ENCODE measurements at regions not wholly inside any gene's neighbourhood (a gene's known extent, or its start where the extent isn't known, plus 50 kb on each side); places are given as distances from the start of the nearest gene placed in this dataset.

- no peak for ATAC-seq
- intact Hi-C loops (cut with DNase I) = no loop called here
- no peak for DNase-seq
Measured at GRCh38 chr12:123080634-123081033, 70.3 kb downstream of the PITPNM2 start.

DNA sequence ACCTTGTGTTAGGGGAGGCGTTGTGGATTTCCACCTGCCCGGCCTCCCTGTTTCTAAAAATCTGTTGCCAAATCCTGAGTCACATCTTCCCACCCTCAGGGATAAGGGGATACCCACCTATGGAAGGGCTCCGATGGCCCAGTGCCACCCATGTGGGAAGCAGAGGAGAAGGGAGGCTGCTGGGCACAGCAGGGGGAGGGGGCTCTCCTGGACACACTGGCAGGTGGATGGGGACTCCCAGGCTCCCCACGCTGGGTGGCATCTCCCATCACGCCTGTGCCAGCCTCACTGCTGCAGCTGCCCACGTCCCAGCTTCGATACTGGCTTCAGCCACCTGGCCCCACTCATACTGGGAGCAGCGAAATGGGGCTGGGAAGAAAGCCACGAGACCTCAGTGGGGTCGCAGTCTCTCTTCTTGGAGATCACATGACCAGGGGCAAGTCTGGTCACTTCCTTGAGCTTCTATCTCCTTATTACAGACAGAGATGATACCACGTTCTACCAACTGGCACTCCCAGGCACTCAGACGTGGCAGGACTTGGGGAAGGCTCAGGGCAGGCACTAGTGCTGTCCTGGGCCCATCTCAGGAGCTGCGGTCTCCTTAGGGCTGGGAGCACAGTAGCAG lies 72.2 kb downstream of the PITPNM2 start:
- intact Hi-C loops (cut with DNase I) = no loop called here
- ATAC-seq = no peak
- no peak for DNase-seq

GRCh38 chr12:123078120-123078465 lies 72.8 kb downstream of the PITPNM2 start:
- ATAC-seq (no peak), DNase-seq (no peak)
- intact Hi-C loops (cut with DNase I) = no loop called here

GRCh38 chr12:123077298-123078119 lies 73.4 kb downstream of the PITPNM2 start:
- no peak for ATAC-seq

DNA sequence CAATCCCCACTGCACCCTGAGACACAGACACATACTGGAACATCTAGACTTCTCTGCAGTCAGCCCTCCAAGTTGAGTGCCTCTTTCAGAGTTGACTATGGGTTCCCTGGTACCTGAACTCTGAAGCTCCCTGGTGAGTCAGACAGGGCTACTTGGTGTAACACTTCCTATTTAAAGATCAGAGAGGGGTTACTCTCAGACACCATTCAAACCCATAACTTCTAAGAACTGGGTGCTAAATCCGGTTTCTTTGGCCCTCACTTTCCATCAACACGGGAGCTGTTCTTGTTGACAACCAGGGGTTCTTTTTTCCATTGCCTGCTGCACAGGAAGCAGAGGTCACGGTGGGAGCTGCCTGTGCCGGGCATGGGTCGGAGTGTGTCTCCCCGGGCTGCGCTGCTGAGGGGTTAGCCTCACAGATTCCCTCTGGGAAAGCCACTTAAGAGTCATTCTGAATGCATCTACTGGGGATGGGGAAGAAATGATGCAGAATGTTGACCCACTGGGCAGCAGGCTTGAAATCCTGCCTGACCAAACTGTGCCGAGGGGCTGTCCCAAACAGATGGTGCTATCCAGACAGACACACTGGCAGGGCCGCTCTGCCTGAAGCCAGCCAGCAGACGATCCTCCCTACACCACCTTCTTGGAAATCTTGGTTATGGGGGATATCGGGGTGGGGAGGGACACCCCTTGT lies 74.1 kb downstream of the PITPNM2 start:
- intact Hi-C loops (cut with DNase I) = no loop called here
- ATAC-seq = peak in 1 of 2 donors; percentile 59
- no peak for DNase-seq

More at GRCh38 chr12:123077298-123078119, 73.4 kb downstream of the PITPNM2 start:
- intact Hi-C loops (cut with DNase I) = no loop called here
- no peak for DNase-seq

DNA sequence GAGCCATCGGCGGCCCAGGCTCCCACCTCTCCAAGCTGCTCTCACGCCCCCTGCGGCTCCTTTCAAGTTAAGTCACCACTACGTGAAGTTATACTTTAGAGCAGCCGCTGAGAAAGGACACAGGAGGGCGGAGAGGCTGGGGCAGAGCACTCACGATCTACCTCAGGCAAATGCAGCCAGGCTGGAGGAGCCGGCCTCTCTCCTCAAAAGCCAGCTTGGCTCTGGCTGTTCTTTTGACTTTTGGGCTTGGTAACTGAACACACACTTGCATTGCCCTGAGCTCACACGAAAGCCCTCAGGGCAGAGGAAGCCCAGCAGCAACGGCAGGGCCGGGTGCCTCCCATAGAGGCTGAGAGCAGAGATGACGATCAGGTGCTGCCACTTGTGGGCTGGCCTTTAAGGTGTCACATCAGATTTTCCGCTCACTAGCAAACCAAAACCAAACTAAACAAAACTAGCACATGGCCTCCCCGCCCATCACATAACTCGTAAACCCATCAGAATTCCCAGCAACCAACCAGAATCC lies 75.2 kb downstream of the PITPNM2 start:
- DNase-seq (no peak), ATAC-seq (peak; percentile 8 to 19)
- intact Hi-C loops (cut with DNase I) = no loop called here

DNA sequence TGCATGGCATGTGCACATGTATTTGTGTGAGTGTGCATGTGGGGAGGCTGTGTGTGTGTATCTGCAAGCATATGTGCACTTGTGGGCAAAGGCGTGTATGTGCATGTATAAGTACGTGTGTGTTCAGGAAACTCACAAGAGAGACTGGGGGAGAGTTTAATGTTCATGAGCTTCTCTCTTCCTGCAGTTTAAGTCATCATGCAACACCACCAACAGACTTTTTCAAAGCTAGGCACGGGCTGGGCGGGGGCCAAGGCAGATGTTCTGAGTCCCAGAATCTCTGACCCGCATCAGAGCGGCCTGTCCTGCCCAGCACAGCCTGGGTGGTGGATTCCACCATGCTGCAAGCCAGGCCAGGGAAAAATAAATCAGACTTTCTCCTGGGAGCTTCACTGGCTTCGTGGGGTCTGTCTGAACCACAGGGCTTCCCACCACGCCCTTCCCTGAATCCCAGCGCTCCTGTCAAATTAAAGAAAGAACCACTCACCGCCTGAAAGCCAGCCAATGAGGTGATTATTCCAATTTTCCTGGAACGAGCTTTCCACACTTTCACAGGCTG lies 75.7 kb downstream of the PITPNM2 start:
- intact Hi-C loops (cut with DNase I) = no loop called here
- DNase-seq = no peak

GRCh38 chr12:123073962-123074801 lies 76.7 kb downstream of the PITPNM2 start:
- intact Hi-C loops (cut with DNase I) = no loop called here
- DNase-seq (no peak), ATAC-seq (no peak)

More for the DNA sequence above, 75.7 kb downstream of the PITPNM2 start:
- no peak for ATAC-seq

GRCh38 chr12:123073292-123073691 lies 77.6 kb downstream of the PITPNM2 start:
- intact Hi-C loops (cut with DNase I) = no loop called here
- ATAC-seq (no peak), DNase-seq (no peak)

GRCh38 chr12:123071857-123072256 lies 79.0 kb downstream of the PITPNM2 start:
- ATAC-seq = peak; percentile 63 to 71
- no peak for DNase-seq
- intact Hi-C loops (cut with DNase I) = no loop called here

GRCh38 chr12:123071099-123071800 lies 79.6 kb downstream of the PITPNM2 start:
- intact Hi-C loops (cut with DNase I) = no loop called here
- DNase-seq = peak; percentile 57

GRCh38 chr12:123070267-123071081 lies 80.4 kb downstream of the PITPNM2 start:
- intact Hi-C loops (cut with DNase I) = no loop called here
- ATAC-seq (peak in 1 of 2 donors; percentile 3), DNase-seq (no peak)

More at GRCh38 chr12:123071099-123071800, 79.6 kb downstream of the PITPNM2 start:
- ATAC-seq = peak; percentile 67 to 75

DNA sequence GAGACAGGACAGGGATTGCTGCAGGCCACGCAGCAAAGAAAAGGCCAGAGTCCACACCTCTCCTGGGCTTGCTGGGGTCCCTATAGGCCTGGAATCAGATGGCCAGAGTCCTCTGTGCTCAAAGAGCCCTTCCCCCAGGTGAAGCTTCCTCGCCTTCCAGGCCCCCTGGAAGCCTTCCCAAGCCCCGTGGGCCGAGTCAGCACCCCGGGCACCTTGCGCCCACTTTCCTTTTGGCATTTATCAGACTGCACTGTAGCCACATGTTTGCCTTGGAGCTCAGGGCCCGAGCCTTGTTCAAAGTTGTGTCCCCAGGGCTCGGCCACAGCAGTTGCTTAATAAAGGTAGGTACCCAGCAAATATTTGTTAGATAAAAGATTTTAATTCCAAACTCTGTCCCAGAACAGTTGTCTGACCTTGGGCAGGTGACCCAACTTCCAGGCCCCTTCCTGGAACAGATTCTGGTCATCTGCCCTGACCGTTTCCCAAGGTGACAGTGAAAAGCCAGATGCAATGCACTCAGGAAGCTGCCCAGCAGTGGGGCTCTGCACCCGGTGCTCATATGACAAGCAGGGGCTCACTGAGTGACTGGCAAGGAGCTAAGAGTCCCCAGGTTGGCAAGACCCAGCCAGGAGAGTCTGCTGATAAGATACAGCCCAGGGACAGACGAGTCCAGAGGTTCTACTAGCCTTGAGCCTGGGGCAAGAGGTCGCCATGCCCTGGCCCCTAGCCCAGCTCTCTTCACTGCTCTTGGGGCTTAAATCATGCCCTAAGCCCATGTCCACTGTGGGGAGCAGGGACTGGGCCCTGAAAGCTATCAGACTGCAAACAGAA lies 81.2 kb downstream of the PITPNM2 start:
- DNase-seq (no peak), ATAC-seq (peak in 1 of 2 donors; percentile 23)
- intact Hi-C loops (cut with DNase I) = no loop called here

DNA sequence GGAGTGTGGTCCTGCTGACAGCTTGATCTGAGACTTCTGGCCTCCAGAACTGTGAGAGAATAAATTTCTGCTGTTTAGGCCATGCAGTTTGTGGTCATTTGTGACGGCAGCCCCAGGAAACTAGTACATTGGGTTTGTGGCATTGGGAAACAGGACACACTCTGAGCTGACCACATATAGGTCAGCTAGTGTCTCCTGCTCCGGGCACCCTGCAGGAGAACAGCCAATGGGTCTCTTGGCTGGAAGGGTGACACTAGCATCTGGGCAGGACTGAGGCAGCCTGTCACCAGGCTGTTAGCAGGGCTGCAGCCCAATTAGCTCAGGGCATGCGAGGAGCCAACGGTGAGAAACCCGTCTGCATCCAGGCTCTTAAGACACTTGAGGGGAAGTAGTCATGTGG lies 83.2 kb downstream of the PITPNM2 start:
- ATAC-seq = no peak
- intact Hi-C loops (cut with DNase I) = no loop called here
- DNase-seq = no peak

DNA sequence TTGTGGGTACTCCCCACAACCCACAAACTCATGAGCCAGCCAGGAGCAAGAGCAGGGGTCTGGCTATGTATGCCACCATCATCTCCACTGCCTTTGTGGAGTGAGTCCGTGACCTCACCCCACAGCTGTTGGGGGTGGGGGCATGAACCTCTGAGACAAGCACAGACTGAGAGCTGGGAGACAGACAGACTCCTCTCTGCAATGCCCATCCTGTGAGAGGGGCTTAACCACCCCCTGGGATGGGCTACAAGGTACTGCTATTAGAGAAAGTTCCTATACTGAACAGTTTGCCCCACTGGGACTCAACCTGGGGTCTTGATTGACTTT lies 84.5 kb downstream of the PITPNM2 start:
- DNase-seq (no peak), ATAC-seq (no peak)
- intact Hi-C loops (cut with DNase I) = no loop called here

GRCh38 chr12:123065676-123066383 lies 85.1 kb downstream of the PITPNM2 start:
- DNase-seq (no peak), ATAC-seq (peak in 1 of 2 donors; percentile 24)
- intact Hi-C loops (cut with DNase I) = no loop called here

All from left cardiac atrium (tissue), 4 donors.